Heart right ventricle (tissue), 16 donors: ENCODE measurements at regions not wholly inside any gene's neighbourhood (a gene's known extent, or its start where the extent isn't known, plus 50 kb on each side); places are given as distances from the start of the nearest gene placed in this dataset.

Experiments used
- ATAC-seq, 8 donors: fragments of 200-7000 bp; cut with Tn5 transposase; one replicate each; pipeline ENCODE4 v1.9.1; 2020; ENCODE audit warnings: mild to moderate bottlenecking in 8 of 8, moderate library complexity in 8 of 8, moderate number of reproducible peaks in 1 of 8
- DNase-seq, 2 donors: peaks; one replicate each; pipeline ENCODE4 v3.0.0-alpha.2; 2020
- H3K27ac ChIP-seq, 10 donors: fragments of 200-600 bp; sonication (generic) in 2 of 10; one replicate each; pipeline versions ENCODE4 v1.5.0 to v1.8.0; 2020 to 2022; ENCODE audit warnings: mild to moderate bottlenecking in 3 of 10
- H3K27me3 ChIP-seq, 7 donors: fragments of 200-600 bp; one replicate each; pipeline ENCODE4 v1.8.0; 2021 to 2022; ENCODE audit warnings: mild to moderate bottlenecking in 2 of 7
- H3K36me3 ChIP-seq, 9 donors: fragments of 200-600 bp; sonication (generic) in 1 of 9; one replicate each; pipeline versions ENCODE4 v1.5.0 to v1.8.0; 2020 to 2022; ENCODE audit warnings: mild to moderate bottlenecking in 2 of 9
- H3K4me1 ChIP-seq, 9 donors: fragments of 200-600 bp; sonication (generic) in 1 of 9; one replicate each; pipeline versions ENCODE4 v1.5.0 to v1.8.0; 2020 to 2022; ENCODE audit warnings: mild to moderate bottlenecking in 4 of 9
- H3K4me3 ChIP-seq, 10 donors: fragments of 200-600 bp; sonication (generic) in 2 of 10; one replicate each; pipeline versions ENCODE4 v1.5.0 to v1.8.0; 2020 to 2022; ENCODE audit warnings: mild to moderate bottlenecking in 7 of 10, moderate library complexity in 2 of 10
- H3K9me3 ChIP-seq, 11 donors: fragments of 200-600 bp in 10 of 11; sonication (generic) in 2 of 11; one replicate each; pipeline versions ENCODE4 v1.5.0 to v1.8.0; 2013 to 2022; ENCODE audit warnings: mild to moderate bottlenecking in 2 of 11, control low read depth in 1 of 11, moderate library complexity in 1 of 11
- WGBS, 2 donors: extraction: QIAGEN DNeasy Blood & Tissue Kit; methylation state at CpG; one replicate each; pipeline ENCODE4 v1.1.7; 2013; ENCODE audit warnings: inconsistent platforms in 1 of 2; 5-methylcytosine and 5-hydroxymethylcytosine counted together
- intact Hi-C, 10 donors: fragments of 100-400 bp; cut with DNase I; formaldehyde crosslinking; loops; one replicate each; pipeline versions ENCODE4 v1.11.1 to v1.14.2; 2022
- TF ChIP-seq, protein P1 (sequence below), 9 donors: fragments of 200-600 bp; sonication (generic) in 2 of 9; IDR thresholded peaks; one replicate each; pipeline versions ENCODE4 v1.5.0 to v1.8.0; 2021 to 2022; ENCODE audit warnings: antibody characterized with exemption in 9 of 9, mild to moderate bottlenecking in 5 of 9, moderate library complexity in 1 of 9
- donor health status: Arrhythmogenic right ventricular cardiomyopathy.
- donor health status: ischemic (EF 13 %, LVEDD 7.1; RV severe dilation, severe dysfunction).
- donor health status: healthy with polysubstance abuse.
- donor health status: DM: no; HTN: yes; CAD: no.
- donor health status: DM: no; HTN: no; CAD: no.
- donor health status: ischemic (EF 25% LVEDD 6.9; RV normal size, moderate dysfunction).
- donor health status: ischemic (EF 25% LVEDD 5.7; RV mildly dilated, moderate dysfunction).
- donor health status: healthy.
- donor health status: DM: yes; HTN: yes; CAD: no.
- donor health status: Ischemic cardiomyopathy.
- donor health status: ischemic (EF 35%, LVEDD 5.7; RV mildly dilated, moderate dysfunction).
- donor health status: nonischemic (EF 11% LVEDD 7.7; RV severe dilation, severe dysfunction).
- donor health status: DM: yes; HTN: yes; CAD: no.
- donor health status: PGD.
- donor health status: ischemic (EF 29% LVEDD 5.4; RV normal size, mild dysfunction).
- donor health status: nonischemic (EF 23%, LVEDD 6.1; RV moderate dilation, normal function).

GRCh38 chr9:672851-673250 is 168.6 kb upstream of the DMRT1 start:
- H3K9me3 ChIP-seq = peaks cover 0 to 24% (median 15%) of the 10 kb centered on the region in 11 donors
- H3K36me3 ChIP-seq = no peaks in the 10 kb centered on the region
- H3K4me1 ChIP-seq = peaks cover 0 to 41% (median 27%) of the 10 kb centered on the region in 9 donors
- no peak overlapping the region for H3K4me3 ChIP-seq
- ATAC-seq = no peak
- no peaks in the 10 kb centered on the region for H3K27me3 ChIP-seq
- no peak overlapping the region for H3K27ac ChIP-seq
- intact Hi-C loops = loop anchor here in 1 of 10 donors (1.0 kb wide), 1 partner anchor 7 kb away; no protein-coding TSS in a partner anchor
- DNase-seq = no peak
- TF ChIP-seq, protein P1, sequence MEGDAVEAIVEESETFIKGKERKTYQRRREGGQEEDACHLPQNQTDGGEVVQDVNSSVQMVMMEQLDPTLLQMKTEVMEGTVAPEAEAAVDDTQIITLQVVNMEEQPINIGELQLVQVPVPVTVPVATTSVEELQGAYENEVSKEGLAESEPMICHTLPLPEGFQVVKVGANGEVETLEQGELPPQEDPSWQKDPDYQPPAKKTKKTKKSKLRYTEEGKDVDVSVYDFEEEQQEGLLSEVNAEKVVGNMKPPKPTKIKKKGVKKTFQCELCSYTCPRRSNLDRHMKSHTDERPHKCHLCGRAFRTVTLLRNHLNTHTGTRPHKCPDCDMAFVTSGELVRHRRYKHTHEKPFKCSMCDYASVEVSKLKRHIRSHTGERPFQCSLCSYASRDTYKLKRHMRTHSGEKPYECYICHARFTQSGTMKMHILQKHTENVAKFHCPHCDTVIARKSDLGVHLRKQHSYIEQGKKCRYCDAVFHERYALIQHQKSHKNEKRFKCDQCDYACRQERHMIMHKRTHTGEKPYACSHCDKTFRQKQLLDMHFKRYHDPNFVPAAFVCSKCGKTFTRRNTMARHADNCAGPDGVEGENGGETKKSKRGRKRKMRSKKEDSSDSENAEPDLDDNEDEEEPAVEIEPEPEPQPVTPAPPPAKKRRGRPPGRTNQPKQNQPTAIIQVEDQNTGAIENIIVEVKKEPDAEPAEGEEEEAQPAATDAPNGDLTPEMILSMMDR (IDR thresholded peaks at IDR 0.05) = no peak
- WGBS, 2 donors = 68 to 82% methylated on average over 4 of the region's 4 CpGs

DNA sequence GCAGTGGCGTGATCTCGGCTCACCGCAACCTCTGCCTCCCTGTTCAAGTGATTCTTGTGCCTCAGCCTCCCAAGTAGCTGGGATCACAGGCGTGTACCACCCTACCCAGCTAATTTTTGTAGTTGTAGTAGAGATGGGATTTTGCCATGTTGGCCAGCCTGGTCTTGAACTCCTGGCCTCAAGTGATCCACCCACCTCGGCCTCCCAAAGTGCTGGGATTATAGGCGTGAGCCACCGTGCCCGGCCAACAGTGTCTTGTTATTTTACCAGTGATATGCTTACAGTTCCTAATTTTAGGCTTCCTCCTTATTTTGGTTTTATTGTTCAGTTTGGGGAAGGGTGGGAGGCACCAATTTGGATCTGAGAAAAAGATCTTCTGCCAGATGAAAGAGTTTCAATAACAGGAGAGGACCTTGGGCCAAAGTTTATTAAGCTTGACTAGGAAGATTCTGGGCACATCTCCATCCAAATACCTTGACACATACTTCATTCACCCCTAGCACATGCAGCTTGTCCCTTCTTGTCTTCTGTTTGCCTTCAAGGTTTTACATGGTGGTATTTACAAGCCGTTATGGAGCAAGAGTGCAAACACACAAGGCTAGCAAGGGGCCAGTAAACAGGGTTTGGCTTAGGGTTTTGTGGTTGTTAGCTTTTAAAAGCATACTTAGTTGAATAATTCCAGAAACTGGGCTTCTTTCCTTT is 168.1 kb upstream of the DMRT1 start:
- DNase-seq = no peak
- WGBS, 2 donors = 85 to 88% methylated on average over 9 of the region's 9 CpGs
- Histone ChIP-seq H3K36me3 (no peaks in the 10 kb centered on the region), H3K9me3 (peaks cover 0 to 21% (median 14%) of the 10 kb centered on the region in 11 donors), H3K27ac (peak overlapping the region in 4 of 10 donors; percentile 2 to 52 (median 24)), H3K4me3 (no peak overlapping the region), H3K4me1 (peaks cover 0 to 46% (median 27%) of the 10 kb centered on the region in 9 donors), H3K27me3 (no peaks in the 10 kb centered on the region)
- intact Hi-C loops = no loop called here
- TF ChIP-seq, protein P1 (IDR thresholded peaks at IDR 0.05) = no peak
- ATAC-seq = peak in 2 of 8 donors; percentile 13 to 42

DNA sequence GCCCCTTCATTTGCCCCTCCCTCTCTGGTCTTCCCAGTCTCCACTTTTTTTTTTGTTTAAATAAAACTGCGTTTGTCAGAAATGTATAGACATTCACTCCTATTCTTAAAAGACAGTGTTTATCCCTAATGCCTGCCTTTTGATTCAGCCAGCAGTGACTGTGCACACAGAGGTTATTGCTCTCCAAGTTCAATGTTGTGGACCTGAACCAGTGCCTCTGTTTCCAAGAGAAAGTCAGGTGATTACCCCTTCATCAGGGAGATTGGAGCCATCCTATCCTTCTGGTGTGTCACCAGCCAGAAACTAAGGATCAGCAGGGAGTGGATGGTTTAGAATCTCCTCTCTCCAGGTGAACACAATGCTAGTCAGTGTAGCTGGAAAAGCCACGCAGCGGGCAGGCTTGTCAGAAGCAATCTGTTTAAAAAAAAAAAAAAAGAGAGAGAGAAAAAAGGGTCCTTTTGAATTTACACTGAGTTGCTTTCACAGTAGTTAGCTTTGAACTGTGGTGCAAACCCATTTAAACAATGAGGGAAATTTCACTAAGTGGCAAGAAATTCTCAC is 167.5 kb upstream of the DMRT1 start:
- Histone ChIP-seq H3K27me3 (no peaks in the 10 kb centered on the region), H3K36me3 (peaks cover 0 to 4% (median 0%) of the 10 kb centered on the region in 9 donors), H3K4me3 (no peak overlapping the region), H3K27ac (peak overlapping the region in 3 of 10 donors; percentile 2 to 52 (median 41)), H3K9me3 (peaks cover 0 to 15% (median 8%) of the 10 kb centered on the region in 11 donors), H3K4me1 (peaks cover 0 to 52% (median 27%) of the 10 kb centered on the region in 9 donors)
- intact Hi-C loops = no loop called here
- 71 to 83% methylated on average over 3 of the region's 3 CpGs for WGBS, 2 donors
- peak in 2 of 8 donors; percentile 20 to 30 for ATAC-seq
- TF ChIP-seq, protein P1 (IDR thresholded peaks at IDR 0.05) = no peak
- DNase-seq = no peak

DNA sequence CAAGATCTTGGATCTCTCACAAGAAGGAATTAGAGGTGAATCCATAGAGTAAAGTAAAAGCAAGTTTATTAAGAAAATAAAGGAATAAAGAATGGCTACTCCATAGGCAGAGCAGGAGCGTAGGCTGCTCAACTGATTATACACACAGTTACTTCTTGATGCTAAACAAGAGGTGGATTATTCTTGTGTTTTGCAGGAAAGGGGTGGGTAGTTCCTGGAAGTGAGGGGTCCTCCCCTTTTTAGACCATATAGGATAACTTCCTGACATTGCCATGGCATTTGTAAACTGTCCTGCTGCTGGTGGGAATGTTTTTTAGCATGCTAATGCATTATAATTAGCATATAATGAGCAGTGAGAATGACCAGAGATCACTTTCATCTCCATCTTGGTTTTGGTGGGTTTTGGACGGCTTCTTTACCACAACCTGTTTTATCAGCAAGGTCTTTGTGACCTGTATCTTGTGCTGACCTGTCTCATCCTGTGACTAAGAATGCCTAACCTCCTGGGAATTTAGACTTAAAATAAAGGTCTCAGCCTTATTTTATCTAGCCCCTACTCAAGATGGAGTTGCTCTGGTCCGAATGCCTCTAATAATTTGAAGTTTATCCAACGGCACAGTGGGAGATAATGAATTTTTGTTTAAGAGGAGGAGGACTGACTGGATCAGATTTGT is 165.7 kb upstream of the DMRT1 start:
- Histone ChIP-seq H3K4me3 (no peak overlapping the region), H3K36me3 (peaks cover 0 to 9% (median 0%) of the 10 kb centered on the region in 9 donors), H3K9me3 (no peaks in the 10 kb centered on the region), H3K27me3 (no peaks in the 10 kb centered on the region), H3K27ac (peak overlapping the region in 1 of 10 donors; percentile 24), H3K4me1 (peaks cover 0 to 58% (median 27%) of the 10 kb centered on the region in 9 donors)
- ATAC-seq = no peak
- TF ChIP-seq, protein P1 (IDR thresholded peaks at IDR 0.05) = no peak
- DNase-seq = no peak
- intact Hi-C loops = no loop called here
- WGBS, 2 donors = 56 to 63% methylated on average over 4 of the region's 4 CpGs
